BLaER1 (cell line): ENCODE measurements at regions not wholly inside any gene's neighbourhood (a gene's known extent, or its start where the extent isn't known, plus 50 kb on each side); places are given as distances from the start of the nearest gene placed in this dataset.

Experiments
- H3K27ac ChIP-seq: shearing (Covaris generic); formaldehyde crosslinking; 2 replicates; pipeline ENCODE4 v1.8.1; 2022
- H3K27me3 ChIP-seq: shearing (Covaris generic); formaldehyde crosslinking; 2 replicates; pipeline ENCODE4 v1.8.1; 2022
- H3K36me3 ChIP-seq: shearing (Covaris generic); formaldehyde crosslinking; 2 replicates; pipeline ENCODE4 v1.8.1; 2022
- H3K4me1 ChIP-seq: shearing (Covaris generic); formaldehyde crosslinking; 2 replicates; pipeline ENCODE4 v1.8.1; 2022
- H3K4me2 ChIP-seq: shearing (Covaris generic); formaldehyde crosslinking; 2 replicates; pipeline ENCODE4 v1.8.1; 2022
- H3K4me3 ChIP-seq: shearing (Covaris generic); formaldehyde crosslinking; 2 replicates; pipeline ENCODE4 v1.8.1; 2022
- H3K9ac ChIP-seq: shearing (Covaris generic); formaldehyde crosslinking; 2 replicates; pipeline ENCODE4 v1.8.1; 2022
- H3K9me3 ChIP-seq: shearing (Covaris generic); formaldehyde crosslinking; 2 replicates; pipeline ENCODE4 v1.8.1; 2022
- H4K20me1 ChIP-seq: shearing (Covaris generic); formaldehyde crosslinking; 2 replicates; pipeline ENCODE4 v1.8.1; 2022
- Cebpa-rat ChIP-seq: shearing (Covaris generic); IDR thresholded peaks from 2 replicates; pipeline ENCODE4 v1.8.1; 2022

- Histone ChIP-seq H3K27ac (no peak overlapping the region), H4K20me1 (no peaks in the 10 kb centered on the region), H3K4me2 (no peak overlapping the region), H3K4me3 (no peak overlapping the region), H3K9me3 (peaks cover 22% of the 10 kb centered on the region), H3K9ac (no peak overlapping the region), H3K36me3 (no peaks in the 10 kb centered on the region), H3K27me3 (no peaks in the 10 kb centered on the region), H3K4me1 (peaks cover 6% of the 10 kb centered on the region; the same call in 1 of the 2 replicates)
- no peak for TF ChIP-seq Cebpa-rat
These were observed 943.2 kb downstream of the PCDH17 start for GRCh38 chr13:58574791-58575190.

GRCh38 chr13:58579468-58579867 lies 947.9 kb downstream of the PCDH17 start:
- Histone ChIP-seq H3K9me3 (peaks cover 17% of the 10 kb centered on the region), H3K4me1 (no peaks in the 10 kb centered on the region), H3K27ac (no peak overlapping the region), H3K27me3 (no peaks in the 10 kb centered on the region), H3K9ac (no peak overlapping the region), H3K4me3 (no peak overlapping the region), H3K36me3 (no peaks in the 10 kb centered on the region), H4K20me1 (no peaks in the 10 kb centered on the region), H3K4me2 (no peak overlapping the region)
- TF ChIP-seq Cebpa-rat: no peak

GRCh38 chr13:58583966-58584365 lies 952.4 kb downstream of the PCDH17 start:
- Histone ChIP-seq H3K27ac (no peak overlapping the region), H4K20me1 (no peaks in the 10 kb centered on the region), H3K4me3 (no peak overlapping the region), H3K36me3 (no peaks in the 10 kb centered on the region), H3K9me3 (no peaks in the 10 kb centered on the region), H3K4me2 (no peak overlapping the region), H3K4me1 (peaks cover 38% of the 10 kb centered on the region), H3K27me3 (no peaks in the 10 kb centered on the region), H3K9ac (no peak overlapping the region)
- TF ChIP-seq Cebpa-rat: no peak

- no peak overlapping the region for H3K4me2 ChIP-seq
- peaks cover 44% of the 10 kb centered on the region for H3K4me1 ChIP-seq
- H3K4me3 ChIP-seq: no peak overlapping the region
- H3K9me3 ChIP-seq: no peaks in the 10 kb centered on the region
- no peak for TF ChIP-seq Cebpa-rat
- no peak overlapping the region for H3K9ac ChIP-seq
- no peaks in the 10 kb centered on the region for H4K20me1 ChIP-seq
- H3K36me3 ChIP-seq: no peaks in the 10 kb centered on the region
- no peak overlapping the region for H3K27ac ChIP-seq
- H3K27me3 ChIP-seq: no peaks in the 10 kb centered on the region
These were observed 953.1 kb downstream of the PCDH17 start for GRCh38 chr13:58584610-58585009.

- no peaks in the 10 kb centered on the region for H3K9me3 ChIP-seq
- H3K36me3 ChIP-seq: no peaks in the 10 kb centered on the region
- TF ChIP-seq Cebpa-rat: no peak
- no peaks in the 10 kb centered on the region for H4K20me1 ChIP-seq
- H3K27ac ChIP-seq: peak overlapping the region; percentile 32; the same call in 1 of the 2 replicates
- H3K27me3 ChIP-seq: no peaks in the 10 kb centered on the region
- H3K4me2 ChIP-seq: peak overlapping the region; percentile 8; the same call in 1 of the 2 replicates
- peaks cover 48% of the 10 kb centered on the region for H3K4me1 ChIP-seq
- no peak overlapping the region for H3K4me3 ChIP-seq
- H3K9ac ChIP-seq: no peak overlapping the region
These were observed 955.6 kb downstream of the PCDH17 start for GRCh38 chr13:58587183-58587582.

GRCh38 chr13:58592052-58592451 lies 960.5 kb downstream of the PCDH17 start:
- Histone ChIP-seq H3K27me3 (no peaks in the 10 kb centered on the region), H3K4me1 (peaks cover 29% of the 10 kb centered on the region), H3K9ac (no peak overlapping the region), H3K36me3 (no peaks in the 10 kb centered on the region), H3K9me3 (no peaks in the 10 kb centered on the region), H3K4me3 (no peak overlapping the region), H3K4me2 (no peak overlapping the region), H4K20me1 (no peaks in the 10 kb centered on the region), H3K27ac (no peak overlapping the region)
- no peak for TF ChIP-seq Cebpa-rat

GRCh38 chr13:58592786-58593185 lies 961.2 kb downstream of the PCDH17 start:
- Histone ChIP-seq H3K4me3 (no peak overlapping the region), H3K4me1 (peaks cover 22% of the 10 kb centered on the region), H3K9me3 (no peaks in the 10 kb centered on the region), H3K27me3 (no peaks in the 10 kb centered on the region), H3K27ac (no peak overlapping the region), H3K9ac (no peak overlapping the region), H3K4me2 (no peak overlapping the region), H3K36me3 (no peaks in the 10 kb centered on the region), H4K20me1 (no peaks in the 10 kb centered on the region)
- TF ChIP-seq Cebpa-rat: no peak

GRCh38 chr13:58594747-58595600 lies 963.4 kb downstream of the PCDH17 start:
- Histone ChIP-seq H4K20me1 (no peaks in the 10 kb centered on the region), H3K36me3 (no peaks in the 10 kb centered on the region), H3K4me3 (no peak overlapping the region), H3K4me2 (no peak overlapping the region), H3K9ac (no peak overlapping the region), H3K27ac (no peak overlapping the region), H3K9me3 (no peaks in the 10 kb centered on the region), H3K4me1 (peaks cover under 1% of the 10 kb centered on the region; the same call in 1 of the 2 replicates), H3K27me3 (no peaks in the 10 kb centered on the region)
- TF ChIP-seq Cebpa-rat: no peak

GRCh38 chr13:58597552-58597951 lies 966.0 kb downstream of the PCDH17 start:
- H3K4me2 ChIP-seq: no peak overlapping the region
- no peaks in the 10 kb centered on the region for H3K9me3 ChIP-seq
- H3K27me3 ChIP-seq: no peaks in the 10 kb centered on the region
- no peak overlapping the region for H3K27ac ChIP-seq
- no peaks in the 10 kb centered on the region for H3K4me1 ChIP-seq
- H3K4me3 ChIP-seq: no peak overlapping the region
- H4K20me1 ChIP-seq: no peaks in the 10 kb centered on the region
- H3K9ac ChIP-seq: no peak overlapping the region
- TF ChIP-seq Cebpa-rat: no peak
- no peaks in the 10 kb centered on the region for H3K36me3 ChIP-seq

GRCh38 chr13:58598241-58598640 lies 966.7 kb downstream of the PCDH17 start:
- no peak overlapping the region for H3K4me3 ChIP-seq
- H3K9ac ChIP-seq: no peak overlapping the region
- H3K27me3 ChIP-seq: no peaks in the 10 kb centered on the region
- no peaks in the 10 kb centered on the region for H3K9me3 ChIP-seq
- no peak for TF ChIP-seq Cebpa-rat
- no peak overlapping the region for H3K27ac ChIP-seq
- H3K4me1 ChIP-seq: no peaks in the 10 kb centered on the region
- H4K20me1 ChIP-seq: no peaks in the 10 kb centered on the region
- H3K36me3 ChIP-seq: no peaks in the 10 kb centered on the region
- H3K4me2 ChIP-seq: no peak overlapping the region
